Trophoblast cell (in vitro differentiated cells and primary cell): ENCODE measurements at regions not wholly inside any gene's neighbourhood (a gene's known extent, or its start where the extent isn't known, plus 50 kb on each side); places are given as distances from the start of the nearest gene placed in this dataset.
"Not testable (repeated sequence)": the region's sequence is repeated elsewhere in the genome, so short reads cannot be mapped to it uniquely, and the experiment has no call there.

Experiments
- DNase-seq, 2 donors: peaks; one replicate each; pipeline ENCODE4 v3.0.0-alpha.2; 2016
- H2AFZ ChIP-seq: 2 replicates; pipeline ENCODE4 v1.6.1; 2013; ENCODE audit warnings: low read length, moderate library complexity, mild to moderate bottlenecking; ENCODE audit not compliant: insufficient read depth, poor library complexity
- H2AK5ac ChIP-seq: 2 replicates; pipeline ENCODE4 v1.6.1; 2013; ENCODE audit warnings: mild to moderate bottlenecking, low read length
- H2BK120ac ChIP-seq: 2 replicates; pipeline ENCODE4 v1.6.1; 2013; ENCODE audit warnings: low read length, mild to moderate bottlenecking, moderate library complexity; ENCODE audit not compliant: insufficient read depth, poor library complexity
- H2BK12ac ChIP-seq: 2 replicates; pipeline ENCODE4 v1.6.1; 2013; ENCODE audit warnings: mild to moderate bottlenecking, low read length, moderate library complexity
- H2BK5ac ChIP-seq: 2 replicates; pipeline ENCODE4 v1.6.1; 2013; ENCODE audit warnings: low read length, low read depth, moderate library complexity, mild to moderate bottlenecking; ENCODE audit not compliant: poor library complexity
- H3K14ac ChIP-seq: 2 replicates; pipeline ENCODE4 v1.6.1; 2013; ENCODE audit warnings: mild to moderate bottlenecking, low read length
- H3K18ac ChIP-seq: 2 replicates; pipeline ENCODE4 v1.6.1; 2013; ENCODE audit warnings: mild to moderate bottlenecking, low read length
- H3K23ac ChIP-seq: 2 replicates; pipeline ENCODE4 v1.6.1; 2013; ENCODE audit warnings: low read length
- H3K27ac ChIP-seq: 2 replicates; pipeline ENCODE4 v1.5.1; 2013; ENCODE audit warnings: low read depth, mild to moderate bottlenecking, inconsistent platforms, low read length, moderate library complexity
- H3K27me3 ChIP-seq: 2 replicates; pipeline ENCODE4 v1.6.1; 2013; ENCODE audit warnings: inconsistent platforms, mild to moderate bottlenecking, low read length, moderate library complexity; ENCODE audit not compliant: insufficient read depth
- H3K36me3 ChIP-seq, 2 experiments: 1 replicate in 1 of 2; 2 replicates in 1 of 2; pipeline ENCODE4 v1.6.1; 2013; ENCODE audit warnings: low read length in 2 of 2, mild to moderate bottlenecking in 2 of 2, moderate library complexity in 1 of 2; ENCODE audit not compliant: insufficient read depth in 2 of 2, control insufficient read depth in 1 of 2
- H3K4ac ChIP-seq: 2 replicates; pipeline ENCODE4 v1.6.1; 2013; ENCODE audit warnings: low read depth, mild to moderate bottlenecking, low read length, moderate library complexity
- H3K4me1 ChIP-seq, 2 experiments: 1 replicate in 1 of 2; 2 replicates in 1 of 2; pipeline ENCODE4 v1.6.1; 2013; ENCODE audit warnings: low read length in 2 of 2, mild to moderate bottlenecking in 2 of 2, moderate library complexity in 1 of 2; ENCODE audit not compliant: insufficient read depth in 2 of 2, control insufficient read depth in 1 of 2
- H3K4me2 ChIP-seq: 2 replicates; pipeline ENCODE4 v1.6.1; 2013; ENCODE audit warnings: inconsistent platforms, mild to moderate bottlenecking, low read length, moderate library complexity
- H3K4me3 ChIP-seq: 2 replicates; pipeline ENCODE4 v1.5.1; 2013; ENCODE audit warnings: mild to moderate bottlenecking, low read depth, low read length, inconsistent platforms
- H3K79me1 ChIP-seq: one replicate; pipeline ENCODE4 v1.6.1; 2013; ENCODE audit warnings: low read length
- H3K79me2 ChIP-seq: 2 replicates; pipeline ENCODE4 v1.6.1; 2013; ENCODE audit warnings: low read length, mild to moderate bottlenecking; ENCODE audit not compliant: control insufficient read depth, insufficient read depth, poor library complexity
- H3K9ac ChIP-seq: 2 replicates; pipeline ENCODE4 v1.6.1; 2013; ENCODE audit warnings: mild to moderate bottlenecking, low read length
- H3K9me3 ChIP-seq: 2 replicates; pipeline ENCODE4 v1.6.1; 2013; ENCODE audit warnings: low read depth, mild to moderate bottlenecking, control low read depth, inconsistent platforms, low read length; ENCODE audit not compliant: insufficient read depth
- H4K12ac ChIP-seq: 2 replicates; pipeline ENCODE4 v1.6.1; 2013; ENCODE audit warnings: low read depth, mild to moderate bottlenecking, low read length, moderate library complexity
- H4K8ac ChIP-seq: 2 replicates; pipeline ENCODE4 v1.6.1; 2013; ENCODE audit warnings: low read depth, mild to moderate bottlenecking, low read length, moderate library complexity
- H4K91ac ChIP-seq: one replicate; pipeline ENCODE4 v1.6.1; 2013; ENCODE audit warnings: low read depth, mild to moderate bottlenecking, low read length, moderate library complexity
- WGBS: extraction: QIAGEN DNeasy Blood & Tissue Kit; methylation state at CpG from one replicate; pipeline ENCODE4 v1.1.7; 2013; ENCODE audit warnings: missing lambda C conversion rate; ENCODE audit not compliant: insufficient read length, insufficient coverage; ENCODE audit errors: extremely low coverage; 5-methylcytosine and 5-hydroxymethylcytosine counted together

GRCh38 chr6:144507772-144508312 is 222.7 kb downstream of the UTRN start:
- H4K91ac ChIP-seq = not testable (repeated sequence)

GRCh38 chr6:144510859-144511258 is 225.7 kb downstream of the UTRN start:
- Histone ChIP-seq H4K12ac (no peak overlapping the region), H3K4ac (no peak overlapping the region), H2AK5ac (no peak overlapping the region), H4K91ac (no peak overlapping the region), H3K18ac (no peak overlapping the region), H3K14ac (no peak overlapping the region), H2BK120ac (no peak overlapping the region), H3K36me3 (peaks cover 3 to 7% of the 10 kb centered on the region in 2 experiments), H2BK12ac (no peak overlapping the region), H3K27me3 (no peaks in the 10 kb centered on the region), H2AFZ (no peak overlapping the region), H3K23ac (no peak overlapping the region), H4K8ac (no peak overlapping the region), H3K4me2 (no peak overlapping the region), H3K79me1 (no peaks in the 10 kb centered on the region), H3K9ac (no peak overlapping the region), H2BK5ac (no peak overlapping the region), H3K79me2 (no peaks in the 10 kb centered on the region), H3K9me3 (peaks cover 2% of the 10 kb centered on the region), H3K27ac (no peak overlapping the region), H3K4me3 (no peak overlapping the region), H3K4me1 (no peaks in the 10 kb centered on the region)
- no CpG with 5 or more reads among the region's 4 CpGs for WGBS
- DNase-seq = no peak

More at GRCh38 chr6:144507772-144508312, 222.7 kb downstream of the UTRN start:
- not testable (repeated sequence) for H2BK12ac ChIP-seq, DNase-seq, H3K36me3 ChIP-seq, H3K4me2 ChIP-seq, H2AFZ ChIP-seq, H4K12ac ChIP-seq, H4K8ac ChIP-seq, H3K14ac ChIP-seq, H2AK5ac ChIP-seq, H3K4me1 ChIP-seq, H3K79me2 ChIP-seq, H3K9ac ChIP-seq, H3K23ac ChIP-seq, H3K9me3 ChIP-seq, H3K4me3 ChIP-seq, H3K18ac ChIP-seq, H3K27ac ChIP-seq, H2BK5ac ChIP-seq, H3K4ac ChIP-seq, H2BK120ac ChIP-seq, H3K27me3 ChIP-seq, H3K79me1 ChIP-seq
- no CpG with 5 or more reads among the region's 6 CpGs for WGBS

DNA sequence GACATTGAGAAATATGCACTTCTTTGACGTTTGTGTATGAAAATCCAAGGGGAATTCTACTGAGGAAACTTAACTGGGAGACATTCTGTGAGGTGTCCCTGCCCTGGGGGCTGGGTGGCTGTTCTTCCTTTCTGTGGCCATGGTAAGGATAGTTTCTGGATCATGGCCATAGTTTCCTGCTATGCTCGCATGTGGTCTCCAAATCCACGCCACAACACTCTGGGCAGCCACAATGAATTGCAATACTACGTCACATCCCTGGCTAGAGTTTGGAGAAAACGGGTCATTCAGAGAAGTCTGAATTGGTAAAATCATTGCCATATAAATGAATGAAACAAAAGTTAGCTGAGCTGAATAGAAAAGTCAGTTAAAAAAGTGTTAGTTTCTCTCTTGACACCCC is 230.6 kb downstream of the UTRN start:
- Histone ChIP-seq H3K79me1 (no peaks in the 10 kb centered on the region), H2BK5ac (no peak overlapping the region), H3K9ac (no peak overlapping the region), H3K4me3 (no peak overlapping the region), H3K18ac (no peak overlapping the region), H3K4me1 (no peaks in the 10 kb centered on the region), H3K23ac (no peak overlapping the region), H3K27ac (no peak overlapping the region), H3K79me2 (no peaks in the 10 kb centered on the region), H3K4ac (no peak overlapping the region), H4K91ac (no peak overlapping the region), H4K12ac (no peak overlapping the region), H3K9me3 (no peaks in the 10 kb centered on the region), H2AK5ac (no peak overlapping the region), H2AFZ (no peak overlapping the region), H3K4me2 (no peak overlapping the region), H3K36me3 (peaks cover 4 to 5% of the 10 kb centered on the region in 2 experiments), H3K27me3 (no peaks in the 10 kb centered on the region), H2BK120ac (no peak overlapping the region), H2BK12ac (no peak overlapping the region), H4K8ac (no peak overlapping the region), H3K14ac (no peak overlapping the region)
- no peak for DNase-seq
- no CpG with 5 or more reads among the region's 5 CpGs for WGBS

DNA sequence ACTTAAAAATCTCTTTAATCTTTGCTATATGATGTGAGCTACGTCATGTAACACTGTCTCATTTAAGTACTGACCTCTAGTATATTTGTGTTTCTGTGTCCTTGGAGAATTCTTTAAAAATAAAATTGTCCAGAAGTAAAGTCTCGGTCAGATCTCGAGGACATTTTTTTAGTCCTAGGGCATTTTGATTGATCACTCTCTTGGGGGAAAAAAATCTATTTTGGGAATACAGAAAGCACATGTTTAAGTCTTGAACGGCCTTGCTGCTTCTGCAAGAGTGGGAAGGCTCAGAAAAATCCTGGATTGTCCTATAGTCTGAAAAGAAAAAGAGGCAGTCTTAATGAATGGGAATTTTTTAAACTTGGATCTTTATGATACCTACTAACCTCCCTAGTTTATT is 234.3 kb downstream of the UTRN start:
- H4K91ac ChIP-seq = no peak overlapping the region
- no peak overlapping the region for H3K23ac ChIP-seq
- no peak for DNase-seq
- H3K9ac ChIP-seq = no peak overlapping the region
- no peak overlapping the region for H2BK12ac ChIP-seq
- no peak overlapping the region for H2AK5ac ChIP-seq
- H3K18ac ChIP-seq = no peak overlapping the region
- H3K36me3 ChIP-seq = peaks cover 4 to 7% of the 10 kb centered on the region in 2 experiments
- no CpG with 5 or more reads among the region's 4 CpGs for WGBS
- H3K79me1 ChIP-seq = no peaks in the 10 kb centered on the region
- no peaks in the 10 kb centered on the region for H3K4me1 ChIP-seq
- no peaks in the 10 kb centered on the region for H3K27me3 ChIP-seq
- no peaks in the 10 kb centered on the region for H3K79me2 ChIP-seq
- no peak overlapping the region for H3K4me2 ChIP-seq
- H3K4ac ChIP-seq = no peak overlapping the region
- H2AFZ ChIP-seq = no peak overlapping the region
- H3K14ac ChIP-seq = no peak overlapping the region
- no peak overlapping the region for H2BK5ac ChIP-seq
- no peaks in the 10 kb centered on the region for H3K9me3 ChIP-seq
- H4K8ac ChIP-seq = no peak overlapping the region
- H2BK120ac ChIP-seq = no peak overlapping the region
- no peak overlapping the region for H4K12ac ChIP-seq
- H3K27ac ChIP-seq = no peak overlapping the region
- H3K4me3 ChIP-seq = no peak overlapping the region
